Activated B cell treated with CpG ODN at 0.5 μM for 24 hours (primary cell): ENCODE measurements at regions not wholly inside any gene's neighbourhood (a gene's known extent, or its start where the extent isn't known, plus 50 kb on each side); places are given as distances from the start of the nearest gene placed in this dataset.

Source experiments
- ATAC-seq: fragments of 200-7000 bp; cut with Tn5 transposase; one replicate; pipeline ENCODE4 v1.10.0; 2021; ENCODE audit warnings: low read depth, mild to moderate bottlenecking, moderate library complexity
- CTCF ChIA-PET: fragments of 350-600 bp; sonication (Branson Sonifier 250); formaldehyde crosslinking; loops from one replicate; lab custom pipeline; 2021; ENCODE audit warnings: antibody characterized with exemption; lab: Charles Lee
- POLR2A ChIA-PET: fragments of 350-600 bp; sonication (Branson Sonifier 250); formaldehyde crosslinking; loops from one replicate; lab custom pipeline; 2021; ENCODE audit warnings: antibody characterized with exemption; lab: Charles Lee
- DNase-seq: peaks from one replicate; pipeline ENCODE4 v3.0.0; 2022
- H3K27ac Mint-ChIP-seq: one replicate; pipeline ENCODE4 v1.8.0; 2020; ENCODE audit warnings: mixed read lengths
- H3K27me3 Mint-ChIP-seq: one replicate; pipeline ENCODE4 v1.8.0; 2021; ENCODE audit warnings: mixed read lengths
- H3K36me3 Mint-ChIP-seq: one replicate; pipeline ENCODE4 v1.8.0; 2021; ENCODE audit warnings: low read depth, mixed read lengths
- H3K4me1 Mint-ChIP-seq: one replicate; pipeline ENCODE4 v1.8.0; 2021; ENCODE audit warnings: mixed read lengths
- H3K4me3 Mint-ChIP-seq: one replicate; pipeline ENCODE4 v1.8.0; 2020; ENCODE audit warnings: mild to moderate bottlenecking, mixed read lengths
- H3K9me3 Mint-ChIP-seq: one replicate; pipeline ENCODE4 v1.8.0; 2020; ENCODE audit warnings: mixed read lengths
- CTCF ChIP-seq: fragments of 200-600 bp; IDR thresholded peaks from one replicate; pipeline ENCODE4 v1.8.0; 2022; ENCODE audit warnings: antibody characterized with exemption, mild to moderate bottlenecking
- intact Hi-C: fragments of 100-400 bp; cut with micrococcal nuclease; formaldehyde crosslinking; loops from one replicate; pipeline ENCODE4 v1.15.1; 2024

GRCh38 chr1:82830690-82831380 is 1030.1 kb downstream of the ADGRL2 start:
- ATAC-seq (no peak), DNase-seq (no peak)
- intact Hi-C loops, result no loop called here
- no peak for TF ChIP-seq CTCF
- Mint-ChIP-seq H3K4me3 (no peak overlapping the region), H3K9me3 (no peaks in the 10 kb centered on the region), H3K27me3 (no peaks in the 10 kb centered on the region), H3K4me1 (no peaks in the 10 kb centered on the region), H3K36me3 (no peaks in the 10 kb centered on the region), H3K27ac (no peak overlapping the region)
- ChIA-PET CTCF (no interaction called here), POLR2A (no interaction called here)

- H3K36me3 Mint-ChIP-seq, result no peaks in the 10 kb centered on the region
- H3K27me3 Mint-ChIP-seq, result no peaks in the 10 kb centered on the region
- ChIA-PET CTCF (no interaction called here), POLR2A (no interaction called here)
- H3K9me3 Mint-ChIP-seq, result no peaks in the 10 kb centered on the region
- intact Hi-C loops, result no loop called here
- H3K4me3 Mint-ChIP-seq, result no peak overlapping the region
- TF ChIP-seq CTCF, result no peak
- DNase-seq, result no peak
- H3K4me1 Mint-ChIP-seq, result no peaks in the 10 kb centered on the region
- ATAC-seq, result no peak
- no peak overlapping the region for H3K27ac Mint-ChIP-seq
Observed at GRCh38 chr1:82829527-82829926, 1028.8 kb downstream of the ADGRL2 start.

DNA sequence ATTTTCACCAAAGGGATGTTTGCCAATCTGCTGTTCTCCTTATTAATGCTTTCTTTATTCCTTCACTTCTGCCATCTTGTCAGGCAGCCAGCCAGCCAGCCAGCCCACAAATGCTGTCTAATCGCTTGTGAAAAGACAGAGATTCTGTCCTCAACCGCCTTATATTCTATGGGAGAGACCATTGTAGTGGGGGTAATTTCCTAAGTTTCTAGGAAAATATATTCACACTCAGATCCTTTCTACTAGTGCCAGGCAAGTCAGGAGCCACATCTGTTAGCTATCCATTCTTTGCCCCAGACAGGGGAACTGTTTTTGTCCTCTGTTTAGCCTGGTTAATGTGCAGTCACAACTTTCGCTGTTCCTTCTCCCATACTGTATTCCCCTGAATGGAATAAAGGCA is 1023.1 kb downstream of the ADGRL2 start:
- ChIA-PET CTCF (no interaction called here), POLR2A (no interaction called here)
- Mint-ChIP-seq H3K27me3 (no peaks in the 10 kb centered on the region), H3K27ac (no peak overlapping the region), H3K9me3 (no peaks in the 10 kb centered on the region), H3K4me3 (no peak overlapping the region), H3K36me3 (no peaks in the 10 kb centered on the region), H3K4me1 (peaks cover 4% of the 10 kb centered on the region)
- intact Hi-C loops, result no loop called here
- DNase-seq (no peak), ATAC-seq (no peak)
- TF ChIP-seq CTCF, result no peak

GRCh38 chr1:82820816-82821215 is 1020.1 kb downstream of the ADGRL2 start:
- H3K27ac Mint-ChIP-seq, result no peak overlapping the region
- ATAC-seq (no peak), DNase-seq (no peak)
- ChIA-PET POLR2A (no interaction called here), CTCF (no interaction called here)
- H3K36me3 Mint-ChIP-seq, result no peaks in the 10 kb centered on the region
- no peaks in the 10 kb centered on the region for H3K27me3 Mint-ChIP-seq
- H3K4me3 Mint-ChIP-seq, result no peak overlapping the region
- H3K4me1 Mint-ChIP-seq, result peaks cover 6% of the 10 kb centered on the region
- intact Hi-C loops, result no loop called here
- no peak for TF ChIP-seq CTCF
- peaks cover 2% of the 10 kb centered on the region for H3K9me3 Mint-ChIP-seq

DNA sequence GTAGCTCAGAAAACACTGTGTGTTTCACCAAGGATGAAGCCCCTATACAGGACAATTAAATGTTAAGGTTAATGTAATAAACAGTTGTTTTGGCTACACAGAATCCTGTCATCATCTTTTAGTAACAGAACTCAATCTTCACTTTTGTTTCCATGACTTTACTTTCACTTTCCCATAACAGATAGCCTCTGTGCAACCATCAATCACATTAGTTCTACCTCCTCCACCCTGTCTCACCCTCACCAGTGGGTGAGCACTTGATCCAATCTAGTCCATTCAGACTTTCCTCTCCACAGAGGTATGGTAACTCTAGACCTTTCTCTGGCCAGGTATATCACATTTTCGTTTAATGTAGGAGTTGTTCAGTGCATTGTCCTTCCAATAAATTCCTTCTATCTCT is 1018.5 kb downstream of the ADGRL2 start:
- CTCF ChIA-PET, result no interaction called here
- Mint-ChIP-seq H3K36me3 (no peaks in the 10 kb centered on the region), H3K4me3 (no peak overlapping the region), H3K27ac (no peak overlapping the region), H3K9me3 (peaks cover 2% of the 10 kb centered on the region), H3K27me3 (no peaks in the 10 kb centered on the region), H3K4me1 (peaks cover 6% of the 10 kb centered on the region)
- POLR2A ChIA-PET, result no interaction called here
- ATAC-seq, result no peak
- DNase-seq, result no peak
- no peak for TF ChIP-seq CTCF
- intact Hi-C loops, result no loop called here
